ENCODE measurements at regions not wholly inside any gene's neighbourhood (a gene's known extent, or its start where the extent isn't known, plus 50 kb on each side); places are given as distances from the start of the nearest gene placed in this dataset.

DNA sequence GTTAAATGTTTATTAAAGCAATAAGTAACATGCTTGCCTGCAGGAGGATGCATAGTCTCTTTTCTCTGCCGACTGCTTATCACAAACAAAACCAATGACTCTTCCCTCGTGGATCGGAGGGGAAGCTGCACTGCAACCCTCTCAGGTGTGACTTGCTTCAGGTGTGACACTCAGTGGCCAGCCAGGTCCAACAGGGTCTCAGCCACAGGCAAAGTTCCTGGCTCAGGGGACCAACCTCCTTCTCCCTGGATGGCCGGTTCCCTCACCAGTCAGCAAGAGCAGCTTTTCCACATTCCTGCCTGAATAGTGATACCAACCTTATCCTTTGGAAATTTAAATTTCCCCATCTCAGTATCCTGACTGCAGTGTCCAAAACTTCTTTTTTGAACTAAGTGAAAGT lies 383.5 kb downstream of the CMPK2 start:
- dilution Hi-C loops (cut with MboI; ENCODE audit: extremely low pct_ligation_motif_present, low sequenced_read_pairs) = no loop called here
- H3K9me3 ChIP-seq (ENCODE audit: control insufficient read depth, low read depth, low read length) = no peaks in the 10 kb centered on the region
- H4K20me1 ChIP-seq (ENCODE audit: control insufficient read depth, extremely low read depth, insufficient read depth, low read length) = no peaks in the 10 kb centered on the region
- DNase-seq (ENCODE audit: low read depth, low spot score) (no peak), FAIRE-seq (no peak)
- H3K4me2 ChIP-seq (ENCODE audit: control insufficient read depth, extremely low read depth, insufficient read depth, low read depth, low read length) = no peak overlapping the region
- H3K27ac ChIP-seq (ENCODE audit: control insufficient read depth, insufficient read depth, low read length) = no peak overlapping the region
- no peak overlapping the region for H2AFZ ChIP-seq (ENCODE audit: control insufficient read depth, low read length)
- H3K4me1 ChIP-seq (ENCODE audit: control insufficient read depth, extremely low read depth, insufficient read depth, low read length) = no peaks in the 10 kb centered on the region
- no peaks in the 10 kb centered on the region for H3K36me3 ChIP-seq (ENCODE audit: control insufficient read depth in 2 of 2, extremely low read depth in 1 of 2, insufficient read depth in 2 of 2, low read length in 2 of 2)
- H3K9me1 ChIP-seq (ENCODE audit: control insufficient read depth, extremely low read depth, insufficient read depth, low read length) = no peaks in the 10 kb centered on the region
- no peak overlapping the region for H3K4me3 ChIP-seq (ENCODE audit: control insufficient read depth in 2 of 3, extremely low read depth in 1 of 3, insufficient read depth in 2 of 3, low read depth in 1 of 3, low read length in 3 of 3)
- TF ChIP-seq EZH2 (IDR thresholded peaks at IDR 0.05; ENCODE audit: low read length) = no peak
- TF ChIP-seq, protein P1, sequence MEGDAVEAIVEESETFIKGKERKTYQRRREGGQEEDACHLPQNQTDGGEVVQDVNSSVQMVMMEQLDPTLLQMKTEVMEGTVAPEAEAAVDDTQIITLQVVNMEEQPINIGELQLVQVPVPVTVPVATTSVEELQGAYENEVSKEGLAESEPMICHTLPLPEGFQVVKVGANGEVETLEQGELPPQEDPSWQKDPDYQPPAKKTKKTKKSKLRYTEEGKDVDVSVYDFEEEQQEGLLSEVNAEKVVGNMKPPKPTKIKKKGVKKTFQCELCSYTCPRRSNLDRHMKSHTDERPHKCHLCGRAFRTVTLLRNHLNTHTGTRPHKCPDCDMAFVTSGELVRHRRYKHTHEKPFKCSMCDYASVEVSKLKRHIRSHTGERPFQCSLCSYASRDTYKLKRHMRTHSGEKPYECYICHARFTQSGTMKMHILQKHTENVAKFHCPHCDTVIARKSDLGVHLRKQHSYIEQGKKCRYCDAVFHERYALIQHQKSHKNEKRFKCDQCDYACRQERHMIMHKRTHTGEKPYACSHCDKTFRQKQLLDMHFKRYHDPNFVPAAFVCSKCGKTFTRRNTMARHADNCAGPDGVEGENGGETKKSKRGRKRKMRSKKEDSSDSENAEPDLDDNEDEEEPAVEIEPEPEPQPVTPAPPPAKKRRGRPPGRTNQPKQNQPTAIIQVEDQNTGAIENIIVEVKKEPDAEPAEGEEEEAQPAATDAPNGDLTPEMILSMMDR (optimal IDR thresholded peaks at IDR 0.05 in 1 of 3, IDR thresholded peaks at IDR 0.05 in 1 of 3, conservative IDR thresholded peaks at IDR 0.05 in 1 of 3; ENCODE audit: extremely low read depth in 1 of 3, insufficient read depth in 2 of 3, low read length in 3 of 3) = no peak
- no peak overlapping the region for H3K9ac ChIP-seq (ENCODE audit: control insufficient read depth, extremely low read depth, insufficient read depth, low read length)
- H3K27me3 ChIP-seq (ENCODE audit: control insufficient read depth, extremely low read depth, insufficient read depth, low read length) = no peaks in the 10 kb centered on the region
- no peaks in the 10 kb centered on the region for H3K79me2 ChIP-seq (ENCODE audit: control insufficient read depth, insufficient read depth, low read length)

- H3K9ac ChIP-seq (ENCODE audit: control insufficient read depth, extremely low read depth, insufficient read depth, low read length) = no peak overlapping the region
- H3K27me3 ChIP-seq (ENCODE audit: control insufficient read depth, extremely low read depth, insufficient read depth, low read length) = no peaks in the 10 kb centered on the region
- no peaks in the 10 kb centered on the region for H3K79me2 ChIP-seq (ENCODE audit: control insufficient read depth, insufficient read depth, low read length)
- no peaks in the 10 kb centered on the region for H3K36me3 ChIP-seq (ENCODE audit: control insufficient read depth in 2 of 2, extremely low read depth in 1 of 2, insufficient read depth in 2 of 2, low read length in 2 of 2)
- dilution Hi-C loops (cut with MboI; ENCODE audit: extremely low pct_ligation_motif_present, low sequenced_read_pairs) = no loop called here
- no peaks in the 10 kb centered on the region for H4K20me1 ChIP-seq (ENCODE audit: control insufficient read depth, extremely low read depth, insufficient read depth, low read length)
- FAIRE-seq (no peak), DNase-seq (ENCODE audit: low read depth, low spot score) (no peak)
- H3K4me3 ChIP-seq (ENCODE audit: control insufficient read depth in 2 of 3, extremely low read depth in 1 of 3, insufficient read depth in 2 of 3, low read depth in 1 of 3, low read length in 3 of 3) = no peak overlapping the region
- no peak overlapping the region for H2AFZ ChIP-seq (ENCODE audit: control insufficient read depth, low read length)
- no peaks in the 10 kb centered on the region for H3K4me1 ChIP-seq (ENCODE audit: control insufficient read depth, extremely low read depth, insufficient read depth, low read length)
- H3K4me2 ChIP-seq (ENCODE audit: control insufficient read depth, extremely low read depth, insufficient read depth, low read depth, low read length) = no peak overlapping the region
- H3K9me3 ChIP-seq (ENCODE audit: control insufficient read depth, low read depth, low read length) = peaks cover 2% of the 10 kb centered on the region
- TF ChIP-seq EZH2 (IDR thresholded peaks at IDR 0.05; ENCODE audit: low read length) = no peak
- TF ChIP-seq, protein P1 (optimal IDR thresholded peaks at IDR 0.05 in 1 of 3, IDR thresholded peaks at IDR 0.05 in 1 of 3, conservative IDR thresholded peaks at IDR 0.05 in 1 of 3; ENCODE audit: extremely low read depth in 1 of 3, insufficient read depth in 2 of 3, low read length in 3 of 3) = no peak
- H3K9me1 ChIP-seq (ENCODE audit: control insufficient read depth, extremely low read depth, insufficient read depth, low read length) = no peaks in the 10 kb centered on the region
- no peak overlapping the region for H3K27ac ChIP-seq (ENCODE audit: control insufficient read depth, insufficient read depth, low read length)
Measured at GRCh38 chr2:6487765-6488164, 377.9 kb downstream of the CMPK2 start.
